ENCODE measurements at regions not wholly inside any gene's neighbourhood (a gene's known extent, or its start where the extent isn't known, plus 50 kb on each side); places are given as distances from the start of the nearest gene placed in this dataset.

- TF ChIP-seq POLR2A (IDR thresholded peaks at IDR 0.05; ENCODE audit: low read depth, low read length) (no peak), POLR2AphosphoS5 (IDR thresholded peaks at IDR 0.05; ENCODE audit: low read depth, low read length) (no peak), TAF1 (IDR thresholded peaks at IDR 0.05; ENCODE audit: borderline replicate concordance, low read depth, low read length) (no peak)
These were observed 131.2 kb upstream of the PDE3A start for GRCh38 chr12:20237091-20237490.

Measured in GM12892 (cell line).